Small intestine (tissue), 7 donors: ENCODE measurements at regions not wholly inside any gene's neighbourhood (a gene's known extent, or its start where the extent isn't known, plus 50 kb on each side); places are given as distances from the start of the nearest gene placed in this dataset.

Source experiments
- DNase-seq, 2 donors: peaks; one replicate each; pipeline versions ENCODE4 v3.0.0 to v3.0.0-alpha.2; 2013
- FAIRE-seq: peaks from 2 replicates; lab custom pipeline; 2012; peaks lifted over from hg19 to GRCh38; lab: Jason Lieb, UNC
- H3K27ac ChIP-seq, 3 donors: one replicate each; pipeline ENCODE4 v1.5.1; 2013; ENCODE audit warnings: low read length in 2 of 3, mild to moderate bottlenecking in 2 of 3, control low read depth in 1 of 3, inconsistent platforms in 1 of 3, low read depth in 1 of 3, moderate library complexity in 1 of 3
- H3K27me3 ChIP-seq, 3 donors: one replicate each; pipeline ENCODE4 v1.6.1; 2013; ENCODE audit warnings: low read length in 3 of 3, inconsistent platforms in 1 of 3; ENCODE audit not compliant: control insufficient read depth in 3 of 3, insufficient read depth in 3 of 3
- H3K36me3 ChIP-seq, 3 donors: one replicate each; pipeline ENCODE4 v1.6.1; 2013; ENCODE audit warnings: low read length in 3 of 3, inconsistent platforms in 1 of 3, low read depth in 1 of 3, mild to moderate bottlenecking in 1 of 3, moderate library complexity in 1 of 3; ENCODE audit not compliant: control insufficient read depth in 3 of 3, insufficient read depth in 2 of 3
- H3K4me1 ChIP-seq, 3 donors: one replicate each; pipeline ENCODE4 v1.6.1; 2013; ENCODE audit warnings: low read length in 2 of 3, inconsistent platforms in 1 of 3, low read depth in 1 of 3, mild to moderate bottlenecking in 1 of 3, moderate library complexity in 1 of 3; ENCODE audit not compliant: control insufficient read depth in 3 of 3, insufficient read depth in 2 of 3
- H3K4me3 ChIP-seq, 3 donors: one replicate each; pipeline ENCODE4 v1.5.1; 2013; ENCODE audit warnings: low read length in 3 of 3, control low read depth in 1 of 3, inconsistent platforms in 1 of 3, low read depth in 1 of 3, mild to moderate bottlenecking in 1 of 3, moderate library complexity in 1 of 3
- H3K9me3 ChIP-seq, 2 donors: one replicate each; pipeline ENCODE4 v1.6.1; 2013; ENCODE audit warnings: low read depth in 1 of 2, low read length in 1 of 2; ENCODE audit not compliant: control insufficient read depth in 2 of 2, insufficient read depth in 1 of 2
- WGBS, 3 donors: extraction: QIAGEN DNeasy Blood & Tissue Kit; methylation state at CpG; one replicate each; pipeline ENCODE4 v1.1.7; 2013; 5-methylcytosine and 5-hydroxymethylcytosine counted together
- donor health status: healthy with polysubstance abuse.
- donor health status: control.
- donor health status: control.
- donor health status: Bipolar disorder and iron deficiency.
- donor health status: healthy.

DNA sequence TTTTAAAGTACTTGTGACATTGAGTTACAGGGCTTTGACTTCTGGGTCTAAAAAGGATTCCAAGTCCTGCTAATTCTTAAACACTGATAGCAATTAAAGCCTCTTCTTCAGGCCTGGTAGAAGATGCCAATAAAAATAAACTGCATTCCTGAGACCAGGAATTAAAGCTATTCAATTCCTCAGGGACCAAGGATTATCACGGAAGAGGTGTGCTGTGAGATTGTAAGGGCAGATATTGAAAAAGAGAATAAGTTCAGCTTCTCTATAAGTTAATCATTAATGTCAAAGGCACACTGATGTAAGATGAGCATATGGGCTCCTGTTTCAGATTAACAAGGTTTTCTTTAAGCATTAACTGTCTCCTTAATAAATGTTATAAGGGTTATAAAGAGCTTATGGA lies 611.3 kb downstream of the SI start:
- no peaks in the 10 kb centered on the region for H3K27me3 ChIP-seq
- H3K36me3 ChIP-seq: no peaks in the 10 kb centered on the region
- H3K4me3 ChIP-seq: no peak overlapping the region
- 26 to 56% (median 43%) methylated on average over 1 of the region's 1 CpG for WGBS, 3 donors
- no peaks in the 10 kb centered on the region for H3K9me3 ChIP-seq
- DNase-seq (peak in 1 of 2 donors; percentile 3), FAIRE-seq (no peak)
- H3K27ac ChIP-seq: no peak overlapping the region
- no peaks in the 10 kb centered on the region for H3K4me1 ChIP-seq

DNA sequence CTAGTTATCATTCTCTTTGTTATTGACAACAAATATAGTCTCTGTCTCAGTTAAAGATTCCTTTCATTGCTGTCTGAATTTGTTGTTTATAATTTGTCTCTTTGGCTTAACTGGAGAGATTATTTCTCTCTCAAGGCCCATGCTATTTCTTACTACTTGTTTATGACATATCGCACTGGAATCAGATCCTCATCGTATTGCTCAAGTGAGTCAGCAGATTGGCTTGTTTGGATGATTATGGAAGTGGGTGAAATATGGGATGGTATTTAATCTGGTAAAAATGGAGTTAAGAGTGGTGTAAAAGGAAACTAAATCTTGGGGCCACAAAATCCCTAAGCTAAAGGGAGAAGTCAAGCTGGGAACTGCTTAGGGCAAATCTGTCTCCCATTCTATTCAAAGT lies 613.1 kb downstream of the SI start:
- Histone ChIP-seq H3K27me3 (no peaks in the 10 kb centered on the region), H3K9me3 (no peaks in the 10 kb centered on the region), H3K36me3 (no peaks in the 10 kb centered on the region), H3K4me3 (no peak overlapping the region), H3K4me1 (no peaks in the 10 kb centered on the region), H3K27ac (no peak overlapping the region)
- 81 to 89% (median 81%) methylated on average over 2 of the region's 2 CpGs for WGBS, 3 donors
- no peak for DNase-seq
- FAIRE-seq: no peak

DNA sequence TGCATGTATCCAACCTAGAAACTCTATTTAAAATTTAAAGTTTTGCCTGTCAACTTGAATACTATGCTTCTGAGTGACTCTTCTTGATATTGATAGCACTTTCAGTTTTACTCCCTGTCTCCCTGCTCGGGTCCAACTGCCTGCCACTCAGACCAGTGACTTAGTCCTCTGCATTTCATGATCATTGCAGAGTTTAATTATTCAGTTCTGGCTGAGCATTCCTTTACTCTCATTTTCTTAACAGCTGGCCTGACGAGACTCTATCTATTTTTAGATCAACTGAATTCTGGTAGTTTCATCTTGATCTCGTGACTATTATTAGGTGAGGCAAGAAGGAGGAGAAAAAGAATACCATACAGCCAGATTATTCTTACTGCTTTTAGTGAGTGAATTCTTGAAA lies 617.4 kb downstream of the SI start:
- Histone ChIP-seq H3K27ac (no peak overlapping the region), H3K4me1 (no peaks in the 10 kb centered on the region), H3K4me3 (no peak overlapping the region), H3K27me3 (no peaks in the 10 kb centered on the region), H3K36me3 (no peaks in the 10 kb centered on the region), H3K9me3 (no peaks in the 10 kb centered on the region)
- FAIRE-seq (no peak), DNase-seq (no peak)
- 44 to 60% (median 44%) methylated on average over 3 of the region's 3 CpGs for WGBS, 3 donors

DNA sequence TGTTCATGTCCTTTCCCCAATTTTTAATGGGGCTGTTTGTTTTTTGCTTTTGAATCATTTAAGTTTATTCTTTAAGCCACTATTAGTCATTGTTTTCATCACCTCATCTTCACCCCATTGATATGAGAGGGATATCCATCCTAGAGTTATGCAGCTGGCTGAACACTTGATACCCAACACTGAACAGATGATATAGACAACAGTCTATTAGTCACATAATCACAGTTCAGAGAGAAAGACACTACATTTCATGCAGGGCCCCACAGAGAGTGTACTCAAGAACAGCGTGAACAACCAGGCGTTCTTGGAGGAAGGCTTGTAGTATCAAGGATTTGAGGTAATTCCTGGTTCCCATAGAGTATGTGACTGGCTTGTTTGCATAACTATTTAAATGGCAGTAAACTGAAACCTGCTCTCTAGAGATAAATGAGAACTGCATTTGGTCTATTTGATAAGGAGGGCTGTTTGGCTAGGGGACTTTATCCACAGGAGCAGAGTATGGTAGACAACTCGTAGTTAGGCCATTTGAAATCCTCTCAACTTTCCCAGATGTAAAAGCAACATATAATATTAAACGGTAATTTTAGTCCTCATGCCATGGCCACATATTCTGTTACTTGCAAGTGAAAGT lies 618.7 kb downstream of the SI start:
- whole genome bisulfite sequencing, 3 donors: 26 to 63% (median 44%) methylated on average over 4 of the region's 4 CpGs
- peak in 1 of 2 donors; percentile 5 for DNase-seq
- no peaks in the 10 kb centered on the region for H3K9me3 ChIP-seq
- no peak for FAIRE-seq
- no peaks in the 10 kb centered on the region for H3K36me3 ChIP-seq
- H3K27ac ChIP-seq: no peak overlapping the region
- H3K27me3 ChIP-seq: no peaks in the 10 kb centered on the region
- H3K4me3 ChIP-seq: no peak overlapping the region
- H3K4me1 ChIP-seq: no peaks in the 10 kb centered on the region

DNA sequence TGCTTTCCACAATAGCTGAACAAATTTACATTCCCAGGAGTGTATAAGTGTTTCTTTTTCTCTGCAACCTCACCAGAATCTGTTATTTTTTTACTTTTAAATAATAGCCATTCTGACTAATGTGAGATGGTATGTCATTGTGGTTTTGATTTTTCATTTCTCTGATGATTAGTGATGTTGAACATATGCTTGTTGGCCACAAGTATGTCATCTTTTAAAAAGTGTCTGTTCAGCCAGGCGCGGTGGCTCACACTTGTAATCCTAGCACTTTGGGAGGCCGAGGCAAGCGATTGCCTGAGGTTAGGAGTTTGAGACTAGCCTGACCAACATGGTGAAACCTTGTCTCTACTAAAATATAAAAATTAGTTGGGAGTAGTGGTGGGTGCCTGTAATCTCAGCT lies 619.3 kb downstream of the SI start:
- Histone ChIP-seq H3K36me3 (no peaks in the 10 kb centered on the region), H3K4me3 (no peak overlapping the region), H3K27me3 (no peaks in the 10 kb centered on the region), H3K27ac (no peak overlapping the region), H3K4me1 (no peaks in the 10 kb centered on the region), H3K9me3 (no peaks in the 10 kb centered on the region)
- FAIRE-seq: no peak
- no peak for DNase-seq
- WGBS, 3 donors: 92 to 94% (median 94%) methylated on average over 4 of the region's 4 CpGs

DNA sequence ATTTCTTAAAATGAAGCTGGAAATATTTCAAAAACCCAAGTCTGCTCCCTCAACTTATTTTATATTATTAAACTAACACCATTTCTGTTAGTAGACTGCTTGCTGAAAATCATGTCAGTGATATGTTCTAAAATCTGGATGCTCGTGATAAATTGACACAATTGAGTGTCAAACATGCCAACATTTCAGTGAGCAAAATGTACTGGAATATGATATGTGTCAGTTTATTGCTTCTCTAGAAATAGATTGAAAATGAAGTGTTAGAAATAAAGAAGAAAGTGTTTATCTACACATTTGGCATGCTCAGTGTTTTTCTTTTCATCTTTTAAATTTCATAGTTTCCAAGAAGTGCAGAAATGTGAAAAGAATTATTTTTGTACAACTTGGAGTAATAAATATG lies 624.6 kb downstream of the SI start:
- no peaks in the 10 kb centered on the region for H3K4me1 ChIP-seq
- no peaks in the 10 kb centered on the region for H3K27me3 ChIP-seq
- H3K4me3 ChIP-seq: no peak overlapping the region
- peaks cover 0 to 1% of the 10 kb centered on the region in 2 donors for H3K9me3 ChIP-seq
- no peak for FAIRE-seq
- WGBS, 3 donors: 24 to 64% (median 36%) methylated on average over 1 of the region's 1 CpG
- H3K27ac ChIP-seq: no peak overlapping the region
- no peak for DNase-seq
- no peaks in the 10 kb centered on the region for H3K36me3 ChIP-seq

DNA sequence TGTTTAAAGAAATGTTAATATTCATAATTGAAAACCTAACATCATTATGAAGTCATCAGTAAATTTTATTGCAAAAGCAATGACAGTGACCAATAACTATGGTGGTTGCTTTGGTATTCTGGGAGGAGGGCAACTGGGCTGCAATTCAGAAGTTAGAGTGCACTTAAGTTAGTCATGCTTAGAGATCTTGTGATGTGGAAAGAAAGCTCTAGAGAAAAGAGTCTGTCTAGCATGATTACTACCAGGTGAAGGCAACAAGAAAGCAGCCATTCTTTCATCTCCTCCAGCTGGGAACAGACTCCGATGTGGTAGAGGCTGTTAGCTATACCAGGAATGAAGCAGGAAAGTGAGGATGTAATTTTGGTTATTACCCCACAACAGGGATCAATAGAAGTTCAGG lies 625.6 kb downstream of the SI start:
- WGBS, 3 donors: 79 to 100% (median 84%) methylated on average over 1 of the region's 1 CpG
- Histone ChIP-seq H3K36me3 (no peaks in the 10 kb centered on the region), H3K27me3 (no peaks in the 10 kb centered on the region), H3K27ac (no peak overlapping the region), H3K9me3 (peaks cover 0 to 7% of the 10 kb centered on the region in 2 donors), H3K4me1 (no peaks in the 10 kb centered on the region), H3K4me3 (no peak overlapping the region)
- no peak for DNase-seq
- FAIRE-seq: no peak

DNA sequence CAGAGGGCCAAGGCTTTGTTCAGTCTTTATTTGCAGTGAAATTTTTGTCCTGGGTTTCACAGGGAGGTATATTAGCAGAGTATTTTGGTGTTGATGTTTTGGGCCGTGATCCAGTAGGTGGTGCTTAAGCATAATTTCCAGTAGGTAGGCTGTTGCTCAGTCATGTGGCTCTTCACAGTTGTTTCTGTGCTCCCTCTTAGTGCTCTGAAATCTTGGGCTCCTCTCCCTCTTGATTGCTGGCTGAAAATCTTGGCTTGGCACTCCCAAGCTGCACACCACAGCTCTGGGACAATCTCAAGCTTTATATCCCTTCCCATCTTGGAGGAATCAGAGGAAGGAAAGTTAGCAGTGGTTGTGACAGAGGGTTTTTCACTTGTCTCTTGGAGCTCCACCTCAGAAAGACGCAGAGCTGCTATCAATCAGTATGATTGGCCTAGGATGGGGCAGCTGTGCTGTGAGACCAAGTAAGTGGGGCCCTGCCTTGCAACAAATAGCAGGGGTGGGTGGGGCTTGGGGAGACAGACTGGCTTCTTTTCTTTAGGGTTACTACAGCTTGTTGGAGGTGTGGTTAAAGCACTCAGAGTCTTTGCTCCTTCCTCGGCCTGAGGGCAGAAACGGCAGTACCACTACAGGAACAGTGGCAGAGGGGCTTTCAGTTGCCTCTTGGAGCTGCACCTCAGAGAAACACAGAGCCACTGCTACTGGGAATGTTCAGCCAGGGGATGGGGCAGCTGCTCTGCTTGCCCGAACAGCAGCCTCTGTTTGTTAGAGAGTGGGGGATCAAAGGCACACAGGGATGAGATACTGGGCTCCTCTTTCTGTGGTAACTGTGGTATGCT lies 627.0 kb downstream of the SI start:
- Histone ChIP-seq H3K27ac (no peak overlapping the region), H3K9me3 (peaks cover 0 to 7% of the 10 kb centered on the region in 2 donors), H3K4me3 (no peak overlapping the region), H3K27me3 (no peaks in the 10 kb centered on the region), H3K36me3 (no peaks in the 10 kb centered on the region), H3K4me1 (no peaks in the 10 kb centered on the region)
- 60 to 64% (median 64%) methylated on average over 5 of the region's 5 CpGs for WGBS, 3 donors
- FAIRE-seq (no peak), DNase-seq (no peak)
